GM12874 (cell line): ENCODE measurements at regions not wholly inside any gene's neighbourhood (a gene's known extent, or its start where the extent isn't known, plus 50 kb on each side); places are given as distances from the start of the nearest gene placed in this dataset.

Experiments
- TF ChIP-seq, protein P1 (sequence below): IDR thresholded peaks from 2 replicates; pipeline ENCODE4 v1.5.1; 2011; ENCODE audit warnings: low read depth, mild to moderate bottlenecking, control low read depth, low read length, moderate library complexity; ENCODE audit not compliant: insufficient read depth

DNA sequence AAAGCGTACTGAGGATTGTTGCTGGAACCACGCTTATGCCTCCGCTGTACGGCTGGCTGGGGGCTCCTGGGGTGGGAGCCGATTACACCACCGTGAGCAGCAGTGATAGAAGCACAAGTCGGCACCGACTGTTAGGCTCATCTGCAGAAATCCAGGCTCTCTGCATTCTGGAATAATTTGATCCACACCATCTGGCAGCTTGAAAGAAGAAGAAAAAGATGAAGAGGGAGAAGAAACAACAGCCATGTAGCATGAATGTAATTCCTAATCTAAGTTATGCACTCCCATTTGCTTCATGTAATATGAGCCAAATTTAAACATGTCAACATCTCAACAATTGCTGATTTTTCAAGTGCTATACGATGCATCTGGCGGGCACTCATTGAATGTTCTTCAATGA, 84.6 kb upstream of the DHX15 start:
- TF ChIP-seq, protein P1, sequence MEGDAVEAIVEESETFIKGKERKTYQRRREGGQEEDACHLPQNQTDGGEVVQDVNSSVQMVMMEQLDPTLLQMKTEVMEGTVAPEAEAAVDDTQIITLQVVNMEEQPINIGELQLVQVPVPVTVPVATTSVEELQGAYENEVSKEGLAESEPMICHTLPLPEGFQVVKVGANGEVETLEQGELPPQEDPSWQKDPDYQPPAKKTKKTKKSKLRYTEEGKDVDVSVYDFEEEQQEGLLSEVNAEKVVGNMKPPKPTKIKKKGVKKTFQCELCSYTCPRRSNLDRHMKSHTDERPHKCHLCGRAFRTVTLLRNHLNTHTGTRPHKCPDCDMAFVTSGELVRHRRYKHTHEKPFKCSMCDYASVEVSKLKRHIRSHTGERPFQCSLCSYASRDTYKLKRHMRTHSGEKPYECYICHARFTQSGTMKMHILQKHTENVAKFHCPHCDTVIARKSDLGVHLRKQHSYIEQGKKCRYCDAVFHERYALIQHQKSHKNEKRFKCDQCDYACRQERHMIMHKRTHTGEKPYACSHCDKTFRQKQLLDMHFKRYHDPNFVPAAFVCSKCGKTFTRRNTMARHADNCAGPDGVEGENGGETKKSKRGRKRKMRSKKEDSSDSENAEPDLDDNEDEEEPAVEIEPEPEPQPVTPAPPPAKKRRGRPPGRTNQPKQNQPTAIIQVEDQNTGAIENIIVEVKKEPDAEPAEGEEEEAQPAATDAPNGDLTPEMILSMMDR, result no peak

DNA sequence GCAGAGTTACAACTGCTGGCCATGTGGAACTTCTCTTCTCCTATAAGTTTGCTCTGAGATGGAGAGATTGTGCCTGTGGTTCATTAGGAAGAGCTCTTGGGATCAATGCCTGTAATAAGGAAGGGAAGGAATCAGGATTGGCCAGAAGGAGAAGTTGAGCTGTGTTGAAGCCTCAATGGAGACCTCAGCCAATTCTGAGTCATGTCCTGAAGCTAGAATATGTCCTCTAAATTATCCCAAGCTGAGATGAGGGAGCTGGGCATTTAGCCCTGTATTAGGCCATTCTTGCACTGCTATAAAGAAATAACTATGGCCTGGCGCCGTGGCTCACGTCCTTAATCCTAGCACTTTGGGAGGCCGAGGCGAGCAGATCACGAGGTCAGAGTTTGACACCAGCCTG, 85.4 kb upstream of the DHX15 start:
- TF ChIP-seq, protein P1, result no peak

DNA sequence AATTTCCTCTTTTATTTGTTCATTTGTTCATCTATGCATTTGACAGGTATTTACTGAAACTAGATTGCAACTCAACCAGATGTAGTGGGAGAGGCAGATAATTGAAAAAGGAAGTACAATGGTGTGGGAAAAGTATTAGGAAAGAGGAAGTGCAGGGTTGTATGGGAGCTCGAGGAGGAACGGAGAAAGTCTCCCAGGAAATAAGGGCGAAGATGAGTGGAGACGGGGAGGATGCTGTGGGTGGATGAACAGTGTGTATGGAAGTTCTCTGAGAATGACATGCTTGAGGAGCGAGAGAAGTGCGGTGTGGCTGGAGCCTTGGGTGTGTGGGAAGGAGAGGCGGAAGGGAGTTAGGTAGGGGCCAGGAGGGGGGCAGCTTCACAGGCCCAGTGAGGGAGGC, 87.5 kb upstream of the DHX15 start:
- TF ChIP-seq, protein P1, result no peak

DNA sequence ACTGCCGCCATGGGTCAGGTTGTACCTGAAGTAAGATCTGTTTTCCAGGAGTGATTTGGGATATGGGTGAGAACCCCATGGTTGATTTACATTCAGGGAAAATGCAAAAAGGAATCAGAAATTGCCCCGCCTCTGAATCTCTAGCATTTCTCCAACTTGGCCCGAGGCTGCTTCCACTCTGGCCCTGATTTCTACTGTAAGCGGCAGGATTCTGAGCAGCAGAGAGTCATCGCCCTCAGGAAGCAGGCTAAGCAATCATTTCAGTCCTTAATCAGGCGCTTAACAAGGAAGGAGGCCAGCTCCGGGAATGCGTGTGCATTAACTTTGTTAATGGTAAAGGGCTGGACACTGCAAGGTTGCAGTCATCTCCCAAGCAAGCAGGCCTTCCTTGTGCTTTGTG, 88.5 kb upstream of the DHX15 start:
- TF ChIP-seq, protein P1, result no peak

DNA sequence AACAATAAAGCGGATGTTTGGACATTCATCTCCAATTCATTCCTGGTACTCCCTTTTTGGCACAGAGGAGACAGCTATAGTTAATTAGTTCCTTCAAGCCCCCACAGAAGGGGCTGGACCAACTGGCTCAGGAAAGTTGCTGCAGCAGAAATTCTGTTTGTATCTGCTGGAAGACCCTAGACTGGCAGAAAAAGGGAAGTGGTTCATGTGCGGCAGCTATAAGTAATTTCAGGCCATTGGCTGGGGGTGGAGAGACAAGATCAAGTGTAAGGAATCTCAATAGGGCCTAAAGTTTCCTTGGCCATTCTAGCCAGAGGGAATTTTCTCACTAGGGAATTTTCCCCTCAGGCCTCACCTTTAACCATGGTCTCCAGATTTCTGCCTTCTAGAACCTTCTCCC, 89.9 kb upstream of the DHX15 start:
- TF ChIP-seq, protein P1, result no peak

DNA sequence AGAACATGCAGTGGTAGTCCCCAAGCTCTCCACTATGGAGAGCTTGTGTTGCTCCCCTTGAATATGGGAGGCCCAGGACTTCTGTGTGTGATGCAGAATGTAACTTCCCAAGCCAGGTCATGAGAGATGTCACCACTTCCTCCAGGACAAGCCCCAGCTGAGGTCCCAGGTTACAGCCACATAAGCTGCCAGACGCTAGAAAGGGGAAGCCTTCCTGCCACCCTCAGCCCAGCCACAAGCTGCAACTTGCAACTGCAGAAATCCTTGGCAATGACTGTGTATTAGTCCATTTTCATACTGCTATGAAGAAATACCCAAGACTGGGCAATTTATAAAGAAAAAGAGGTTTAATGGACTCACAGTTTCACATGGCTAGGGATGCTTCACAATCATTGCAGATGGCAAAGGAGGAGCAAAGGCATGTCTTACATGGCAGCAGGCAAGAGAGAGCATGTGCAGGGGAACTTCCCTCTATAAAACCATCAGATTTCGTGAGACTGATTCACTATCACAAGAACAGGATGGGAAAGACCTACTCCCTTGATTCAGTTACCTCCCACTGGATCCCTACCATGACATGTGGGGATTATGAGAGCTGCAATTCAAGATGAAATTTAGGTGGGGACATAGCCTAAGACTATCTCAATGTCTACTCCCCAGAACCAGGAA, 91.5 kb upstream of the DHX15 start:
- TF ChIP-seq, protein P1, result no peak

DNA sequence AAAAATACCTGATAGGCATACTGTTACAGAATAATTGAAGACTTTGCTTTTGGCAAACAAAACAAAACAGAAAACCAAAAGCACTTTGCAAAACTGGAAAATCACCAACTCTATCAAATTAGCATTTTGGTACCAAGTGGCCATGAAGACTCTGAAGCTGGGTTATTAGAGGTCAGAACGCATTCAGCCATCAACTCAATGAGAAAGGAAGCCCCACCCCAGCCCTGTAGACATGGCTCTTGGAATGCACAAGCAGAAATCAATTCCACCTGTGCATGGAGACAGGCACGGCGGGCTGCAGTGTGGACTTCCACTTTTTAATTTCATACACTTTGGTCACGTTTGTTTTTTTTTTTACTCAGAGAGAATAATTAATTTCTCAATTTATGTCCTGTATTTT, 93.6 kb upstream of the DHX15 start:
- TF ChIP-seq, protein P1, result no peak
